Activated CD4-positive, alpha-beta memory T cell treated with anti-CD3 and anti-CD28 coated beads for 36 hours (primary cell): ENCODE measurements at regions not wholly inside any gene's neighbourhood (a gene's known extent, or its start where the extent isn't known, plus 50 kb on each side); places are given as distances from the start of the nearest gene placed in this dataset.
"Not testable (repeated sequence)": the region's sequence is repeated elsewhere in the genome, so short reads cannot be mapped to it uniquely, and the experiment has no call there.

Source experiments
- CTCF ChIA-PET: fragments of 350-600 bp; sonication (Branson Sonifier 250); formaldehyde crosslinking; loops from one replicate; lab custom pipeline; 2021; ENCODE audit warnings: antibody characterized with exemption, inconsistent platforms; lab: Charles Lee
- POLR2A ChIA-PET: fragments of 350-600 bp; sonication (Branson Sonifier 250); formaldehyde crosslinking; loops from one replicate; lab custom pipeline; 2021; ENCODE audit warnings: antibody characterized with exemption; lab: Charles Lee
- DNase-seq: peaks from one replicate; pipeline ENCODE4 v3.0.0-alpha.2; 2020
- H3K27ac Mint-ChIP-seq: one replicate; pipeline ENCODE4 v1.8.0; 2021; ENCODE audit warnings: mixed read lengths
- H3K27me3 Mint-ChIP-seq: one replicate; pipeline ENCODE4 v1.8.0; 2021; ENCODE audit warnings: mixed read lengths
- H3K36me3 Mint-ChIP-seq: one replicate; pipeline ENCODE4 v1.8.0; 2021; ENCODE audit warnings: mixed read lengths
- H3K4me1 Mint-ChIP-seq: one replicate; pipeline ENCODE4 v1.8.0; 2021; ENCODE audit warnings: low read depth, mixed read lengths
- H3K4me3 Mint-ChIP-seq: one replicate; pipeline ENCODE4 v1.8.0; 2021; ENCODE audit warnings: mild to moderate bottlenecking, mixed read lengths
- H3K9me3 Mint-ChIP-seq: one replicate; pipeline ENCODE4 v1.8.0; 2021; ENCODE audit warnings: mixed read lengths
- intact Hi-C: fragments of 100-400 bp; cut with micrococcal nuclease; formaldehyde crosslinking; loops from one replicate; pipeline ENCODE4 v1.15.1; 2023

DNA sequence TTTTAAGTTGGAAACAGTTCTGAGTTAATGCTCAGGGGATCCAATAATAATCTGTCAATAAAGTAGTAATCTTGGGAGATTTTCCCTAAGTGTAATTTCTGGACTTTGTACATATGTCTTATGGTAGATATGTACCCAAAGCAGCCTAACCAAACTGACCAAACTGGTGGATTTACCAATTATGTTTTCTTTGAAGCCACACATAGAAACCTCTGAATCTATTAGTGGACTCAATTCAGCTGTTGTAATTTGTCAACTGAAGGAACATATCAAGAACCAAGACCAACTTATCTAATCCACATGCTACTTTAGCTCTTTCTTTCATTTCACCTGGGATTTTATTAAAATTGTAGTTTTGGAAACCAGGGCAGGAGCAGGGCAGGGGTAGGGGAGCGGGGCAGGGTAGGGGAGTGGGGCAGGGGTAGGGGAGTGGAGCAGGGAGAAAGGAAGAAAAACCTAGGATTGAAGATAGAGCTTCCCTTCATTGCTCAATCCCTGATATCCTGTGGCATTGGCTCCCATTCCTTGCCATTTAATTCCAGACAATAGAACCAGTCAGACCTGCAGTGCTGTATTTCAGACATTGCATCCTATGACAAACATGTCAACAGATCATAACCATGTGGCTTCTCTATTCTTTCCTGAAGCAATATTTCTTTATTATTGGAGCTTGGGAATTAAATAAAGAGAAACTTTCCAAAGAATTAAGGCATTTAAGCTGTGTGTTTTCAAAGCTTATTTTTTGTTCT is 101.8 kb downstream of the NFKBIZ start:
- peaks cover 1% of the 10 kb centered on the region for H3K36me3 Mint-ChIP-seq
- intact Hi-C loops: loop anchor here (1.0 to 5.0 kb wide), 4 partner anchors 11 to 141 kb away; no protein-coding TSS in a partner anchor
- POLR2A ChIA-PET: interaction anchor here (0.6 to 1.3 kb wide), 3 partner anchors 13 to 102 kb away, joined by 3 read pairs; partner anchors contain the start of gene NFKBIZ
- H3K27me3 Mint-ChIP-seq: no peaks in the 10 kb centered on the region
- H3K4me1 Mint-ChIP-seq: peaks cover 13% of the 10 kb centered on the region
- no peak for DNase-seq
- CTCF ChIA-PET: interaction anchor here (0.6 to 1.5 kb wide), 3 partner anchors 13 to 274 kb away, joined by 3 to 4 read pairs (median 3); no protein-coding TSS in a partner anchor
- H3K4me3 Mint-ChIP-seq: no peak overlapping the region
- no peak overlapping the region for H3K27ac Mint-ChIP-seq
- H3K9me3 Mint-ChIP-seq: no peaks in the 10 kb centered on the region

DNA sequence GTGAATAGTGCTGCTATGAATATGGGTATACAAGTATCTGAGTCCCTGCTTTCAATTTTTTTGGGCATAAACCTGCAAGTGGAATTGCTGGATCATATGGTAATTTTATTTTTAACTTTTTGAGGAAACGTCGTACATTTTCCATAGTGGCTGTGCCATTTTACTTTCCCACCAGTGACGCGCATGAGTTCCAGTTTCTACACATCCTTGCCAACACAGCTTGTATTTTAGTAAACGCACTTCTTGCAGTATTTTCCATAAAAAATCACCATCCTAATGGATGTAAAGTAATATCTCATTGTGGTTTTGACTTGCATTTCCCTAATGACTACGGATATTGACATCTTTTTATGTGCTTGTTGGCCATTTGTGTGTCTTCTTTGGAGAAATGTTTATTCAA is 105.0 kb downstream of the NFKBIZ start:
- Mint-ChIP-seq H3K9me3 (no peaks in the 10 kb centered on the region), H3K36me3 (no peaks in the 10 kb centered on the region), H3K27ac (no peak overlapping the region), H3K4me3 (no peak overlapping the region), H3K4me1 (peaks cover 8% of the 10 kb centered on the region), H3K27me3 (peaks cover 2% of the 10 kb centered on the region)
- ChIA-PET POLR2A (no interaction called here), CTCF (no interaction called here)
- intact Hi-C loops: loop anchor here (5.0 kb wide), 1 partner anchor 33 kb away; no protein-coding TSS in a partner anchor
- DNase-seq: no peak

DNA sequence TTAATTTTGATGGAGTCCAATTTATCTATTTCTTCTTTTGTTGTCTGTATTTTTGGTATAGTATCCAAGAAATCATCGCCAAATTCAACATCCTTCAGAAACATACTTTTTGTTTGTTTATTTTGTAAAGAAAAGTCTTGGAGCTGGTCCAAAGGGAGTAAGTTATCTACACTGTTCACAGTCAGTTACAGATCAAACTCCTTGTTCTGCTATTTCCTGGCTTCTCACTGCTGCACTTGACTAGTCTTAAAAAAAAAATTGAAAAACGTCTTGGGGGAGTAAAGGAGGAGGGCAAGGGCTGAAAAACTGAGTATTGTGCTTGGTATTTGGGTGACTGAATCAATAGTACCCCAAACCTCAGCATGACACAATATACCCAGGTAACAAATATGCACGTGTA is 105.6 kb downstream of the NFKBIZ start:
- no peak for DNase-seq
- H3K36me3 Mint-ChIP-seq: no peaks in the 10 kb centered on the region
- H3K9me3 Mint-ChIP-seq: no peaks in the 10 kb centered on the region
- no peak overlapping the region for H3K27ac Mint-ChIP-seq
- peaks cover 2% of the 10 kb centered on the region for H3K27me3 Mint-ChIP-seq
- H3K4me3 Mint-ChIP-seq: no peak overlapping the region
- CTCF ChIA-PET: no interaction called here
- POLR2A ChIA-PET: no interaction called here
- H3K4me1 Mint-ChIP-seq: peaks cover 6% of the 10 kb centered on the region
- intact Hi-C loops: loop anchor here (5.0 kb wide), 1 partner anchor 32 kb away; no protein-coding TSS in a partner anchor

DNA sequence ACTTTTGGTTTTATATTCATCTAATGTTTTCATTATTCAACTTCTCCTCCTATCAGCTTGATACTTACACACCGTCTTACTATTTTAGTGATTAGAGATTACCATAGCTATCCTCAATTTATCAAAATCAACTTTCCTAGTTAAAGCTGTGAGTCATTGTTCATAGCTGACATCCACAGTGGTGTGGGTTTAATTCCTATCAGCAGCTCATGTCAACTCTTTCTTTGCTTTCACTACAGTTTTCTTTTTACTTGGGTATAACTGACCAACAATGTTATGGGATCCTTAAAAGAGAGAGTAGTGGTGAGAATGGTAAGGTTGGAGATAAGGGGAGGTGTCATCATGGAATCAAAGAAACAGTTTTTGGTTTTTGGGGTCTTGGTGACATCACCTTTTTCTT is 112.7 kb downstream of the NFKBIZ start:
- CTCF ChIA-PET: interaction anchor here (1.1 kb wide), 1 partner anchor 132 kb away, joined by 3 read pairs; no protein-coding TSS in a partner anchor
- POLR2A ChIA-PET: no interaction called here
- H3K4me1 Mint-ChIP-seq: peaks cover 24% of the 10 kb centered on the region
- intact Hi-C loops: no loop called here
- no peak overlapping the region for H3K4me3 Mint-ChIP-seq
- H3K27ac Mint-ChIP-seq: no peak overlapping the region
- no peaks in the 10 kb centered on the region for H3K9me3 Mint-ChIP-seq
- no peaks in the 10 kb centered on the region for H3K36me3 Mint-ChIP-seq
- H3K27me3 Mint-ChIP-seq: no peaks in the 10 kb centered on the region
- no peak for DNase-seq

- DNase-seq: peak; percentile 60
- intact Hi-C loops: loop anchor here (1.0 kb wide), 1 partner anchor 23 kb away; no protein-coding TSS in a partner anchor
- Mint-ChIP-seq H3K4me3 (no peak overlapping the region), H3K27ac (no peak overlapping the region), H3K9me3 (peaks cover 2% of the 10 kb centered on the region), H3K27me3 (no peaks in the 10 kb centered on the region), H3K36me3 (peaks cover 2% of the 10 kb centered on the region), H3K4me1 (peaks cover 24% of the 10 kb centered on the region)
- CTCF ChIA-PET: interaction anchor here (1.0 to 1.8 kb wide), 5 partner anchors 14 to 261 kb away, joined by 3 to 7 read pairs (median 4); no protein-coding TSS in a partner anchor
- POLR2A ChIA-PET: interaction anchor here (0.9 to 1.6 kb wide), 2 partner anchors 12 to 114 kb away, joined by 3 read pairs; no protein-coding TSS in a partner anchor
These were observed 114.6 kb downstream of the NFKBIZ start for GRCh38 chr3:101963902-101964362.

GRCh38 chr3:101964861-101965260 is 115.5 kb downstream of the NFKBIZ start:
- Mint-ChIP-seq H3K27ac (no peak overlapping the region), H3K4me1 (peaks cover 24% of the 10 kb centered on the region), H3K4me3 (no peak overlapping the region), H3K36me3 (peaks cover 2% of the 10 kb centered on the region), H3K27me3 (no peaks in the 10 kb centered on the region), H3K9me3 (peaks cover 4% of the 10 kb centered on the region)
- no peak for DNase-seq
- CTCF ChIA-PET: interaction anchor here (1.4 to 1.8 kb wide), 2 partner anchors 15 to 260 kb away, joined by 3 to 7 read pairs; no protein-coding TSS in a partner anchor
- intact Hi-C loops: loop anchor here (1.0 kb wide), 1 partner anchor 22 kb away; no protein-coding TSS in a partner anchor
- POLR2A ChIA-PET: interaction anchor here (1.6 kb wide), 1 partner anchor 13 kb away, joined by 3 read pairs; no protein-coding TSS in a partner anchor

GRCh38 chr3:101966226-101966625 is 116.9 kb downstream of the NFKBIZ start:
- H3K27me3 Mint-ChIP-seq: no peaks in the 10 kb centered on the region
- no peak overlapping the region for H3K27ac Mint-ChIP-seq
- no peak overlapping the region for H3K4me3 Mint-ChIP-seq
- H3K36me3 Mint-ChIP-seq: peaks cover 2% of the 10 kb centered on the region
- H3K9me3 Mint-ChIP-seq: peaks cover 7% of the 10 kb centered on the region
- POLR2A ChIA-PET: no interaction called here
- no peak for DNase-seq
- intact Hi-C loops: no loop called here
- CTCF ChIA-PET: no interaction called here
- H3K4me1 Mint-ChIP-seq: peaks cover 24% of the 10 kb centered on the region

GRCh38 chr3:101970212-101970611 is 120.9 kb downstream of the NFKBIZ start:
- no peak for DNase-seq
- POLR2A ChIA-PET: no interaction called here
- no peaks in the 10 kb centered on the region for H3K27me3 Mint-ChIP-seq
- H3K4me1 Mint-ChIP-seq: no peaks in the 10 kb centered on the region
- H3K36me3 Mint-ChIP-seq: peaks cover 2% of the 10 kb centered on the region
- CTCF ChIA-PET: no interaction called here
- no peak overlapping the region for H3K4me3 Mint-ChIP-seq
- intact Hi-C loops: no loop called here
- H3K27ac Mint-ChIP-seq: no peak overlapping the region
- peaks cover 7% of the 10 kb centered on the region for H3K9me3 Mint-ChIP-seq

GRCh38 chr3:101970905-101971304 is 121.6 kb downstream of the NFKBIZ start:
- Mint-ChIP-seq H3K36me3 (peaks cover 2% of the 10 kb centered on the region), H3K9me3 (peaks cover 7% of the 10 kb centered on the region), H3K4me1 (no peaks in the 10 kb centered on the region), H3K4me3 (no peak overlapping the region), H3K27ac (no peak overlapping the region), H3K27me3 (no peaks in the 10 kb centered on the region)
- DNase-seq: no peak
- intact Hi-C loops: no loop called here
- POLR2A ChIA-PET: no interaction called here
- CTCF ChIA-PET: no interaction called here

DNA sequence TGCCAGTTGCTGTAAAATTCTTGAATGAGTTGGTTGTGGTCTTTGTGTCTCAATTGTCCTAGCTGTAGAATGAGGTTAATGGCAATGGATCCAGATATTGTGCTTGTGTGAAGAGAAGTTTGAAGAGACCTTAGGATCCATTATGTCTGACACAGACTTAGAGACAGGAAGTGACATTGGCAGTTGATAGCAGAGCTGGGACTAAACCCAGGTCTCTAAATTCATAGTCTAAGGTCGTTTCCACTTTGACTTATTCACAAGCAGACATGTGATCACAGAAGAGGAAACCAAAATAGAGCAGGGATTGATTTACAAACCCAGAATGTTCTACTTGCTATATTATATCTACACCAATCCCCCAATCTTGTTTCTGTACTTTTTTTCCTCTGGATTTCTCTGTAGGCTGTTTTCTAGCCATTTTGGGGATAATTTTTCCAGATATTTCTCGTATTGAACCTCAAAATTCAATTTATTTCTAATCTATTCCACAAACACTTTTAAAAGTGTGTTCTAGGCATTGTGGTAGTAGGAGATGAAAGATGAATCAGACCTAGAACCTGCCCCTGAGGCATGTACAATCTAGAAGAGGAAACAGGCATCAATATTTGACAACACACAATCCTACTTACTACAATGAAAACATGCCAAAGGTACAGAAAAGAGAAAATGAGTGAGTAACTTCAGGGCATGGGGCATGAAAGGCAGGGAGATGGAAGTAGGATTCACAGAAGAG is 123.3 kb downstream of the NFKBIZ start:
- intact Hi-C loops: no loop called here
- CTCF ChIA-PET: interaction anchor here (0.5 kb wide), 1 partner anchor 364 kb away, joined by 3 read pairs; no protein-coding TSS in a partner anchor

GRCh38 chr3:101973163-101973505 is 123.8 kb downstream of the NFKBIZ start:
- Mint-ChIP-seq H3K36me3 (no peaks in the 10 kb centered on the region), H3K4me1 (no peaks in the 10 kb centered on the region), H3K9me3 (peaks cover 5% of the 10 kb centered on the region), H3K4me3 (no peak overlapping the region), H3K27ac (no peak overlapping the region), H3K27me3 (no peaks in the 10 kb centered on the region)
- POLR2A ChIA-PET: no interaction called here
- CTCF ChIA-PET: interaction anchor here (0.5 kb wide), 1 partner anchor 364 kb away, joined by 3 read pairs; no protein-coding TSS in a partner anchor
- DNase-seq: no peak
- intact Hi-C loops: no loop called here

More for the DNA sequence above, 123.3 kb downstream of the NFKBIZ start:
- no peaks in the 10 kb centered on the region for H3K4me1 Mint-ChIP-seq
- peaks cover 5% of the 10 kb centered on the region for H3K9me3 Mint-ChIP-seq
- H3K36me3 Mint-ChIP-seq: peaks cover 2% of the 10 kb centered on the region
- no peak overlapping the region for H3K27ac Mint-ChIP-seq
- H3K27me3 Mint-ChIP-seq: no peaks in the 10 kb centered on the region
- no peak for DNase-seq
- POLR2A ChIA-PET: no interaction called here
- H3K4me3 Mint-ChIP-seq: no peak overlapping the region

- intact Hi-C loops, CTCF ChIA-PET, H3K36me3 Mint-ChIP-seq, H3K4me3 Mint-ChIP-seq, H3K4me1 Mint-ChIP-seq, H3K27me3 Mint-ChIP-seq, DNase-seq, H3K9me3 Mint-ChIP-seq, H3K27ac Mint-ChIP-seq, POLR2A ChIA-PET: not testable (repeated sequence)
These were observed 126.1 kb downstream of the NFKBIZ start for GRCh38 chr3:101975415-101975814.
